T-cell (primary cell): ENCODE measurements at regions not wholly inside any gene's neighbourhood (a gene's known extent, or its start where the extent isn't known, plus 50 kb on each side); places are given as distances from the start of the nearest gene placed in this dataset.

ENCODE experiments used
- ATAC-seq, 4 experiments: fragments of 200-7000 bp in 3 of 4; fragments of 150-1000 bp in 1 of 4; cut with Tn5 transposase; replicated peaks in 1 of 4; 1 replicate in 3 of 4; 2 replicates in 1 of 4; pipeline ENCODE4 v1.10.0; 2021; ENCODE audit warnings: moderate library complexity in 3 of 4, mild to moderate bottlenecking in 2 of 4, moderate number of reproducible peaks in 1 of 4
- CTCF ChIA-PET, 2 donors: fragments of 300-600 bp; sonication (Branson Sonifier 250); formaldehyde crosslinking; loops; one replicate each; lab custom pipeline; 2022; ENCODE audit warnings: antibody characterized with exemption in 2 of 2; lab: Charles Lee
- POLR2A ChIA-PET, 2 donors: fragments of 300-600 bp; sonication (Branson Sonifier 250); formaldehyde crosslinking; loops; one replicate each; lab custom pipeline; 2022; ENCODE audit warnings: antibody characterized with exemption in 2 of 2; lab: Charles Lee
- DNase-seq, 35 experiments: peaks; one replicate each; pipeline versions ENCODE4 v3.0.0 to v3.0.0-alpha.2; 2013 to 2023
- H3K27ac ChIP-seq: one replicate; pipeline ENCODE4 v1.5.1; 2013; ENCODE audit warnings: low read length
- H3K27me3 ChIP-seq, 2 experiments: replicated peaks in 1 of 2; 1 replicate in 1 of 2; 2 replicates in 1 of 2; pipeline versions ENCODE4 v1.6.1 to v1.7.0; 2013; ENCODE audit warnings: low read length in 1 of 2, mixed read lengths in 1 of 2; ENCODE audit not compliant: control insufficient read depth in 2 of 2, insufficient read depth in 2 of 2; ENCODE audit errors: extremely low read depth in 1 of 2
- H3K36me3 ChIP-seq, 2 donors: 1 replicate in 1 of 2; 2 replicates in 1 of 2; pipeline versions ENCODE4 v1.6.1 to v1.7.0; 2013; ENCODE audit warnings: low read length in 1 of 2; ENCODE audit not compliant: control insufficient read depth in 2 of 2, insufficient read depth in 1 of 2; ENCODE audit errors: extremely low read depth in 1 of 2
- H3K4me1 ChIP-seq, 2 experiments: 1 replicate in 1 of 2; 2 replicates in 1 of 2; pipeline versions ENCODE4 v1.6.1 to v1.7.0; 2013; ENCODE audit warnings: low read length in 2 of 2, mixed read lengths in 1 of 2; ENCODE audit not compliant: insufficient read depth in 2 of 2, control insufficient read depth in 1 of 2; ENCODE audit errors: extremely low read depth in 1 of 2
- H3K4me3 ChIP-seq, 2 donors: 1 replicate in 1 of 2; 2 replicates in 1 of 2; pipeline versions ENCODE4 v1.5.1 to v1.7.0; 2013; ENCODE audit warnings: mild to moderate bottlenecking in 2 of 2, low read length in 1 of 2, moderate library complexity in 1 of 2; ENCODE audit not compliant: control insufficient read depth in 1 of 2; ENCODE audit errors: extremely low read depth in 1 of 2
- H3K9me3 ChIP-seq: 2 replicates; pipeline ENCODE4 v1.7.0; 2013
- H3K27ac Mint-ChIP-seq, 2 donors: one replicate each; pipeline ENCODE4 v1.8.0; 2020 to 2021; ENCODE audit warnings: mild to moderate bottlenecking in 2 of 2, mixed read lengths in 2 of 2
- H3K27me3 Mint-ChIP-seq, 2 donors: one replicate each; pipeline ENCODE4 v1.8.0; 2021 to 2022; ENCODE audit warnings: mixed read lengths in 2 of 2
- H3K36me3 Mint-ChIP-seq: one replicate; pipeline ENCODE4 v1.8.0; 2021; ENCODE audit warnings: mixed read lengths
- H3K4me1 Mint-ChIP-seq, 3 donors: one replicate each; pipeline ENCODE4 v1.8.0; 2020 to 2022; ENCODE audit warnings: mixed read lengths in 3 of 3, mild to moderate bottlenecking in 1 of 3
- H3K4me3 Mint-ChIP-seq, 3 donors: one replicate each; pipeline ENCODE4 v1.8.0; 2020 to 2022; ENCODE audit warnings: mild to moderate bottlenecking in 3 of 3, mixed read lengths in 3 of 3, moderate library complexity in 3 of 3
- H3K9me3 Mint-ChIP-seq, 3 donors: one replicate each; pipeline ENCODE4 v1.8.0; 2020 to 2022; ENCODE audit warnings: mixed read lengths in 3 of 3
- WGBS: methylation state at CpG from one replicate; pipeline ENCODE4 v1.1.5; 2013; ENCODE audit warnings: missing lambda C conversion rate; ENCODE audit not compliant: insufficient coverage; 5-methylcytosine and 5-hydroxymethylcytosine counted together

- ATAC-seq: peak in 3 of 4 experiments; percentile 39 to 59 (median 49)
- peak in 4 of 35 experiments; percentile 9 to 20 (median 15) for DNase-seq
- H3K27me3 Mint-ChIP-seq: peaks cover 39 to 46% of the 10 kb centered on the region in 2 donors
These were observed 281.2 kb downstream of the RRAGC start for GRCh38 chr1:38578271-38578951.

GRCh38 chr1:38577937-38578270 is 281.7 kb downstream of the RRAGC start:
- Mint-ChIP-seq H3K27ac (no peak overlapping the region), H3K27me3 (peaks cover 39 to 46% of the 10 kb centered on the region in 2 donors), H3K36me3 (no peaks in the 10 kb centered on the region), H3K9me3 (no peaks in the 10 kb centered on the region), H3K4me1 (peaks cover 7 to 16% (median 11%) of the 10 kb centered on the region in 3 donors), H3K4me3 (peak overlapping the region in 2 of 3 donors; percentile 32 to 72)
- Histone ChIP-seq H3K4me1 (peaks cover 0 to 14% of the 10 kb centered on the region in 2 experiments), H3K36me3 (no peaks in the 10 kb centered on the region), H3K9me3 (no peaks in the 10 kb centered on the region), H3K4me3 (no peak overlapping the region), H3K27ac (no peak overlapping the region), H3K27me3 (peaks cover 4 to 43% of the 10 kb centered on the region in 2 experiments)
- ChIA-PET CTCF (no interaction called here), POLR2A (no interaction called here)
- whole genome bisulfite sequencing: 44% methylated on average over 4 of the region's 5 CpGs
- ATAC-seq: no peak
- DNase-seq: peak in 1 of 35 experiments; percentile 6

More at GRCh38 chr1:38578271-38578951, 281.2 kb downstream of the RRAGC start:
- Mint-ChIP-seq H3K9me3 (no peaks in the 10 kb centered on the region), H3K36me3 (no peaks in the 10 kb centered on the region), H3K4me1 (peaks cover 7 to 16% (median 11%) of the 10 kb centered on the region in 3 donors), H3K4me3 (peak overlapping the region in 2 of 3 donors; percentile 32 to 72), H3K27ac (no peak overlapping the region)
- Histone ChIP-seq H3K27me3 (peaks cover 4 to 43% of the 10 kb centered on the region in 2 experiments), H3K4me1 (peaks cover 0 to 14% of the 10 kb centered on the region in 2 experiments), H3K36me3 (no peaks in the 10 kb centered on the region), H3K27ac (no peak overlapping the region), H3K9me3 (no peaks in the 10 kb centered on the region), H3K4me3 (peak overlapping the region in 1 of 2 donors; percentile 56)
- WGBS: 6% methylated on average over 62 of the region's 66 CpGs
- ChIA-PET CTCF (no interaction called here), POLR2A (no interaction called here)

DNA sequence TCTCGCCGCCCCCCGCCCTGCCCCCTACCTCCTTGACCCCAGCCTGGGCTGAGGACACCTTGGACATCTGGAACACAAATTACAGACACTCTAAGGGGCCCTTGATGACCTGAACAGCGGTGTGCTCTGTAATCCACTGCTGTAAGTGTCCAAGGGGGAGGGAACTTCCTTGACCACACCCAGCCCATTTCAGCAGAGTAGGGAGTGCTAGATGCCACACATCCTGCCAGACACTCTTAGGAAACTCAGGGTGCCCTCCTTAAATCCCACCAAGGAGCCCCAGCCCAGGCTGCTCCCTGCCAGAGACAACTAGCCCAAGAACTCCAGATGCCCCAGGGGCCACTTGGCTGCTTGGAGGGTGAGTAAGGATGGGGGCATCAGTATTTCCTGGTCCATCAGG is 282.2 kb downstream of the RRAGC start:
- Histone ChIP-seq H3K27me3 (peaks cover 4 to 44% of the 10 kb centered on the region in 2 experiments), H3K4me3 (no peak overlapping the region), H3K4me1 (peaks cover 0 to 14% of the 10 kb centered on the region in 2 experiments), H3K36me3 (no peaks in the 10 kb centered on the region), H3K9me3 (no peaks in the 10 kb centered on the region), H3K27ac (no peak overlapping the region)
- Mint-ChIP-seq H3K4me1 (peaks cover 7 to 16% (median 11%) of the 10 kb centered on the region in 3 donors), H3K9me3 (no peaks in the 10 kb centered on the region), H3K36me3 (no peaks in the 10 kb centered on the region), H3K27me3 (peaks cover 36 to 44% of the 10 kb centered on the region in 2 donors), H3K4me3 (peak overlapping the region in 1 of 3 donors; percentile 72), H3K27ac (no peak overlapping the region)
- DNase-seq (peak in 1 of 35 experiments; percentile 3), ATAC-seq (no peak)
- no CpG with 5 or more reads among the region's 4 CpGs for WGBS
- CTCF ChIA-PET: no interaction called here
- POLR2A ChIA-PET: no interaction called here

GRCh38 chr1:38576241-38576640 is 283.3 kb downstream of the RRAGC start:
- peaks cover 7 to 16% (median 11%) of the 10 kb centered on the region in 3 donors for H3K4me1 Mint-ChIP-seq
- Histone ChIP-seq H3K36me3 (no peaks in the 10 kb centered on the region), H3K9me3 (no peaks in the 10 kb centered on the region), H3K4me1 (peaks cover 0 to 14% of the 10 kb centered on the region in 2 experiments), H3K27ac (no peak overlapping the region), H3K27me3 (peaks cover 4 to 42% of the 10 kb centered on the region in 2 experiments), H3K4me3 (no peak overlapping the region)
- ChIA-PET POLR2A (no interaction called here), CTCF (interaction anchor here in 1 of 2 donors (0.5 to 0.7 kb wide), 3 partner anchors 9 to 12 kb away, joined by 3 to 5 read pairs (median 4); no protein-coding TSS in a partner anchor)
- H3K36me3 Mint-ChIP-seq: no peaks in the 10 kb centered on the region
- no peak overlapping the region for H3K4me3 Mint-ChIP-seq
- DNase-seq: no peak
- no peaks in the 10 kb centered on the region for H3K9me3 Mint-ChIP-seq
- no peak for ATAC-seq
- WGBS: 100% methylated on average over 4 of the region's 6 CpGs
- no peak overlapping the region for H3K27ac Mint-ChIP-seq
- H3K27me3 Mint-ChIP-seq: peaks cover 33 to 46% of the 10 kb centered on the region in 2 donors

DNA sequence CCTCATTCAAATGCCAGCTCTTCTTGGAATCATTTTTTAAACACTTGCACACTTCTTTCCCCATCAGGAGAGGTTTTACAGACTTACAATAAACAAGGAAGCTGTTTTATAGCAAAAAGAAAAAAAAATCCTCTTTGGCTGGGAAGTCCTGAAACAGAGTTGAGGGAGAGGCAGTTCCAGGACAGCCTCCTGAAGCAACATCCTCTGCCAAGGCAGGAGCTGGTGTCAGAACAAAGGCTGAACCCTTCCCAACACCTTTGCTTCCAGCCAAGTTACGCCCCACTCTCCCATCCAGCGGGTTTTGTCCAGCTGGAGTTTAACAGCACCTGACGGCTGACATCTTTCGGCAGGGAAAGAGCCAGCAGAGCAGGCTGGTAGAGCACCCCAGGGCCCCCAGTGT is 287.8 kb downstream of the RRAGC start:
- no peak for ATAC-seq
- Mint-ChIP-seq H3K36me3 (no peaks in the 10 kb centered on the region), H3K9me3 (no peaks in the 10 kb centered on the region), H3K27me3 (peaks cover 20 to 30% of the 10 kb centered on the region in 2 donors), H3K27ac (no peak overlapping the region), H3K4me1 (peaks cover 5 to 9% (median 6%) of the 10 kb centered on the region in 3 donors), H3K4me3 (no peak overlapping the region)
- no peaks in the 10 kb centered on the region for H3K9me3 ChIP-seq
- DNase-seq: no peak
- H3K27ac ChIP-seq: no peak overlapping the region
- H3K4me3 ChIP-seq: no peak overlapping the region
- ChIA-PET POLR2A (no interaction called here), CTCF (interaction anchor here in 1 of 2 donors (0.6 kb wide), 1 partner anchor 10 kb away, joined by 3 read pairs; no protein-coding TSS in a partner anchor)
- H3K27me3 ChIP-seq: peaks cover 0 to 32% of the 10 kb centered on the region in 2 experiments
- H3K4me1 ChIP-seq: peaks cover 0 to 5% of the 10 kb centered on the region in 2 experiments
- no peaks in the 10 kb centered on the region for H3K36me3 ChIP-seq
- 90% methylated on average over 4 of the region's 4 CpGs for WGBS

- ChIA-PET POLR2A (interaction anchor here in 1 of 2 donors (0.6 kb wide), 1 partner anchor 349 kb away, joined by 4 read pairs; no protein-coding TSS in a partner anchor), CTCF (no interaction called here)
- H3K9me3 Mint-ChIP-seq: no peaks in the 10 kb centered on the region
- H3K4me1 ChIP-seq: peaks cover 0 to 5% of the 10 kb centered on the region in 2 experiments
- peaks cover 20 to 28% of the 10 kb centered on the region in 2 donors for H3K27me3 Mint-ChIP-seq
- no peaks in the 10 kb centered on the region for H3K36me3 ChIP-seq
- WGBS: 84% methylated on average over 2 of the region's 3 CpGs
- DNase-seq (no peak), ATAC-seq (no peak)
- H3K36me3 Mint-ChIP-seq: peaks cover 3% of the 10 kb centered on the region
- H3K4me3 ChIP-seq: no peak overlapping the region
- H3K4me1 Mint-ChIP-seq: peaks cover 6 to 9% (median 7%) of the 10 kb centered on the region in 3 donors
- H3K27me3 ChIP-seq: peaks cover 0 to 26% of the 10 kb centered on the region in 2 experiments
- no peak overlapping the region for H3K27ac ChIP-seq
- no peak overlapping the region for H3K4me3 Mint-ChIP-seq
- no peak overlapping the region for H3K27ac Mint-ChIP-seq
- H3K9me3 ChIP-seq: no peaks in the 10 kb centered on the region
These were observed 289.0 kb downstream of the RRAGC start for GRCh38 chr1:38570657-38570975.
